Left lung (tissue), 4 donors: ENCODE measurements at regions not wholly inside any gene's neighbourhood (a gene's known extent, or its start where the extent isn't known, plus 50 kb on each side); places are given as distances from the start of the nearest gene placed in this dataset.

Experiments
- ATAC-seq: fragments of 200-7000 bp; cut with Tn5 transposase; one replicate; pipeline ENCODE4 v1.9.1; 2020; ENCODE audit warnings: moderate library complexity
- DNase-seq, 4 donors: peaks; one replicate each; pipeline ENCODE4 v3.0.0-alpha.2; 2013 to 2020
- H3K27ac ChIP-seq, 2 donors: fragments of 200-600 bp; sonication (generic) in 1 of 2; one replicate each; pipeline versions ENCODE4 v1.5.0 to v1.8.0; 2020 to 2021
- H3K27me3 ChIP-seq, 2 donors: fragments of 200-600 bp; sonication (generic) in 1 of 2; one replicate each; pipeline versions ENCODE4 v1.5.0 to v1.8.0; 2020 to 2021
- H3K36me3 ChIP-seq, 2 donors: fragments of 200-600 bp; sonication (generic) in 1 of 2; one replicate each; pipeline versions ENCODE4 v1.5.0 to v1.8.0; 2020 to 2021
- H3K4me1 ChIP-seq, 2 donors: fragments of 200-600 bp; one replicate each; pipeline ENCODE4 v1.8.0; 2021
- H3K4me3 ChIP-seq, 2 donors: fragments of 200-600 bp; sonication (generic) in 1 of 2; one replicate each; pipeline versions ENCODE4 v1.5.0 to v1.8.0; 2020 to 2021; ENCODE audit warnings: mild to moderate bottlenecking in 1 of 2
- H3K9me3 ChIP-seq, 2 donors: fragments of 200-600 bp; sonication (generic) in 1 of 2; one replicate each; pipeline versions ENCODE4 v1.5.0 to v1.8.0; 2020 to 2021
- intact Hi-C, 2 donors: fragments of 100-400 bp; cut with DNase I; formaldehyde crosslinking; loops; one replicate each; pipeline versions ENCODE4 v1.11.2 to v1.14.2; 2022
- TF ChIP-seq, protein P1 (sequence below), 2 donors: fragments of 200-600 bp; sonication (generic) in 1 of 2; IDR thresholded peaks; one replicate each; pipeline versions ENCODE4 v1.5.0 to v1.8.0; 2021; ENCODE audit warnings: antibody characterized with exemption in 2 of 2
- donor health status: DM: no; HTN: yes; CAD: no.
- donor health status: DM: no; HTN: no; CAD: no.

DNA sequence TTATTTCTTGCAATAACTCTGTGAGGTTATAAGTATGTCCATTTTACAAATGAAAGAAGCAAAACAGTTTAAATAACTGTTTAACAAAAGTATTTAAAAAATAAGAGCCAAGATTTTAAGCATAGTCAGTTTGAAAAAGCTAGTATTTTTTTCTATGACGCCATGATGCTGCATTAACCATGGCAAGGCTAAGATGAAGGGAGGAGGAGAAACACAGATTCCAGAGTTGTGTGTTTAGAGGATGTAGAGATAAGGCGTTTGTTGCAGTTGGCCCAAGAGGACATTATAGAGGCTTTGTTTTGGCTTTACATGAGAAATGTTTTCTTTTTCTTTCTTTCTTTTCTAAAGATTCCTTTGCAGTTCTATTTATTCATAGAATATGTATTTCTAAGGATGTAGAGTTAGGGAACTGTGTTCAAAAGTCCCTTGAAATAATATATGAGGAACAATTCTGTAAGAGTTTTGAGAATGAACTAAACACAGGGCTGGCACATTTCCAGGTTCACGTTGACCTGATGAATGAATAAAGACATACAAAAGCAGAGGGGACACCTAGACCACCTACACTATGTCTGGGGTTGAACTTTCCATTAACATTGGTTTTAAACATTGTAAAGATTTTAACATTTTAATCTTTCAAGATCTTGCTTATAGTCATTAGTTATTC, 244.2 kb downstream of the KCNS3 start:
- Histone ChIP-seq H3K4me1 (no peaks in the 10 kb centered on the region), H3K27me3 (no peaks in the 10 kb centered on the region), H3K36me3 (no peaks in the 10 kb centered on the region), H3K9me3 (no peaks in the 10 kb centered on the region), H3K4me3 (no peak overlapping the region), H3K27ac (no peak overlapping the region)
- ATAC-seq (no peak), DNase-seq (no peak)
- intact Hi-C loops = no loop called here
- TF ChIP-seq, protein P1, sequence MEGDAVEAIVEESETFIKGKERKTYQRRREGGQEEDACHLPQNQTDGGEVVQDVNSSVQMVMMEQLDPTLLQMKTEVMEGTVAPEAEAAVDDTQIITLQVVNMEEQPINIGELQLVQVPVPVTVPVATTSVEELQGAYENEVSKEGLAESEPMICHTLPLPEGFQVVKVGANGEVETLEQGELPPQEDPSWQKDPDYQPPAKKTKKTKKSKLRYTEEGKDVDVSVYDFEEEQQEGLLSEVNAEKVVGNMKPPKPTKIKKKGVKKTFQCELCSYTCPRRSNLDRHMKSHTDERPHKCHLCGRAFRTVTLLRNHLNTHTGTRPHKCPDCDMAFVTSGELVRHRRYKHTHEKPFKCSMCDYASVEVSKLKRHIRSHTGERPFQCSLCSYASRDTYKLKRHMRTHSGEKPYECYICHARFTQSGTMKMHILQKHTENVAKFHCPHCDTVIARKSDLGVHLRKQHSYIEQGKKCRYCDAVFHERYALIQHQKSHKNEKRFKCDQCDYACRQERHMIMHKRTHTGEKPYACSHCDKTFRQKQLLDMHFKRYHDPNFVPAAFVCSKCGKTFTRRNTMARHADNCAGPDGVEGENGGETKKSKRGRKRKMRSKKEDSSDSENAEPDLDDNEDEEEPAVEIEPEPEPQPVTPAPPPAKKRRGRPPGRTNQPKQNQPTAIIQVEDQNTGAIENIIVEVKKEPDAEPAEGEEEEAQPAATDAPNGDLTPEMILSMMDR (IDR thresholded peaks at IDR 0.05) = no peak

DNA sequence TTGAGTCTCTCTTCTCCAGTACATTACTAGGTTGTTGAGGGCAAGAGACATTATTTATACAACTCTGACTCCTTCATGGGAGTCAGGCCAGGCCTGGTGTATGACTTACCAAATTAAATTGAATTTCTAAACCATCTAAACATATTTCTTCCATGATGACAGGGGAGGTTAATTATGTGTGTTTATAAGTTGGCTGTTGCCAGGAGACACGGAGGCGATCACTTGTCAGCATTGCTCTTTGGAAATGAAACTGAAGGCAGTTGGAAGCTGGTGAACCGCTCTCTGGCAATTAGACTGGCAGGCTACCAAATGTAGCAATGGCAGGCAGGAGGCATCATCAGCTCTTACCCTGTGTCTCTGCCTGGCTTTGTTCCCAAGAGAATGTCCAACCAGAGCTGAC, 241.4 kb downstream of the KCNS3 start:
- H3K27ac ChIP-seq = peak overlapping the region in 1 of 2 donors; percentile 7
- TF ChIP-seq, protein P1 (IDR thresholded peaks at IDR 0.05) = no peak
- no peaks in the 10 kb centered on the region for H3K27me3 ChIP-seq
- intact Hi-C loops = no loop called here
- H3K4me3 ChIP-seq = no peak overlapping the region
- no peaks in the 10 kb centered on the region for H3K36me3 ChIP-seq
- peak in 1 of 4 donors; percentile 22 for DNase-seq
- no peaks in the 10 kb centered on the region for H3K9me3 ChIP-seq
- H3K4me1 ChIP-seq = no peaks in the 10 kb centered on the region
- ATAC-seq = no peak

DNA sequence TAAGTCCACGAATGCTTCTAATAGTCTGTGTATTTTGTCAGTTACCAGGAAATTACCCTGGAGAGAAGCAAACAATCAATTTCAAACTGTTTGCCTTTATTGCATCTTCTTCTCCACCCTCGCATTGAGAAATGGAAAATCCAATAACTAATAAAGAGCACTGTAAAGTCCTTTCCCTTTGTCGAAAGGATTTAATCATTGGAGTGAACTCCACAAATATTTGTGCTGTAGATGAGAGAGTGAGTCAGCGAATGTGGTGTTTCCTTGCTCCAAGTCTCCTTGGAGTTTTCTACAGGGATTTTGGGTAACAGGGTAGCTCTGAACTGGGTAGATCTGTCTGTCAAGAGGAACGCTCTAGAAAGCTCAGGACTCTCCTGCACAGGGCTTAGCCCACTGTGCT, 240.2 kb downstream of the KCNS3 start:
- no peaks in the 10 kb centered on the region for H3K27me3 ChIP-seq
- no peaks in the 10 kb centered on the region for H3K36me3 ChIP-seq
- no peak overlapping the region for H3K4me3 ChIP-seq
- H3K27ac ChIP-seq = no peak overlapping the region
- no peaks in the 10 kb centered on the region for H3K9me3 ChIP-seq
- TF ChIP-seq, protein P1 (IDR thresholded peaks at IDR 0.05) = no peak
- intact Hi-C loops = no loop called here
- no peak for DNase-seq
- H3K4me1 ChIP-seq = no peaks in the 10 kb centered on the region
- ATAC-seq = peak; percentile 51

DNA sequence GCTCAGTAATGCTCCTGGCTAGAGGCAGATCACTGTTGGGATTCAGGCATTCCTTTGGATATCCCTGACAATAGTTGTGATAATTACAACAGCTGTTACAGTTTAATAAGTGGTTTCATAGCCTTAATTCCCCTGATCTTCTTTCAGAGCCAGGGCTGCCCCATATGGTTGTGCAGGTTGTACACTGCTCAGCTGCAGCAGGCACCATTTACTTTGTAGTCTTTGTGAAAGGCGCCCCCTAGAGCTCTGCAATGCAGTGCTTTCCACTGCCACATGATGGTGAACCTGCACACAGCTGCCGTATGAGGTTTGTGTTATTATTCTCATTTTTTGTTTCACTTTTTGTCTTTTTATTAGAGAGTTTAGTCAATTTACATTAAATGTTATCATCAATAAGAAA, 239.1 kb downstream of the KCNS3 start:
- ATAC-seq (peak; percentile 97), DNase-seq (peak in 1 of 4 donors; percentile 47)
- Histone ChIP-seq H3K9me3 (no peaks in the 10 kb centered on the region), H3K36me3 (no peaks in the 10 kb centered on the region), H3K27me3 (no peaks in the 10 kb centered on the region), H3K4me3 (no peak overlapping the region), H3K4me1 (no peaks in the 10 kb centered on the region), H3K27ac (no peak overlapping the region)
- TF ChIP-seq, protein P1 (IDR thresholded peaks at IDR 0.05) = peak; percentile 62 to 69
- intact Hi-C loops = no loop called here

DNA sequence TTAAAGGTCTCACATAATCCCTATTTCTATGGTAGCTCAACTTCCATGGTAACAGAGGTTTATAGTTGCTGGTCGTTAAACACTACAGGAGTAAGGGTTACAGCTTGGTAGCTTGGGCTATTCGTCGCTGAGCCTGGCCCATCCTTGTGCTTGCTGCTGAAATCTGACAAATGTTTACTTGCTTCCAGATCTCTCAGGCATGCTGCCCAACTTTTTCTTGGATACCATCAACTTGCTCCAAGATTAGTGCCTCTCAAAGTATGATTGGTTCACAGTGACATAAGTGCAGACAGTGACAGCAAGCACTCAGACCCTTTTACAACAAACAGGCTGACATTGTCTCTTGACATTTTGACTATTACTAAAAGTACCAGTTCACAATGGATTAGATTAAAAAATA, 231.8 kb downstream of the KCNS3 start:
- TF ChIP-seq, protein P1 (IDR thresholded peaks at IDR 0.05) = no peak
- no peak for DNase-seq
- Histone ChIP-seq H3K27ac (no peak overlapping the region), H3K4me3 (no peak overlapping the region), H3K4me1 (no peaks in the 10 kb centered on the region), H3K9me3 (no peaks in the 10 kb centered on the region), H3K36me3 (no peaks in the 10 kb centered on the region), H3K27me3 (no peaks in the 10 kb centered on the region)
- intact Hi-C loops = no loop called here
- ATAC-seq = no peak
